ENCODE measurements at regions not wholly inside any gene's neighbourhood (a gene's known extent, or its start where the extent isn't known, plus 50 kb on each side); places are given as distances from the start of the nearest gene placed in this dataset.

GRCh38 chrX:2577844-2578466, 77.2 kb upstream of the DHRSX start:
- no peak for DNase-seq (ENCODE audit: extremely low read depth, low read depth)
- TF ChIP-seq, protein P1, sequence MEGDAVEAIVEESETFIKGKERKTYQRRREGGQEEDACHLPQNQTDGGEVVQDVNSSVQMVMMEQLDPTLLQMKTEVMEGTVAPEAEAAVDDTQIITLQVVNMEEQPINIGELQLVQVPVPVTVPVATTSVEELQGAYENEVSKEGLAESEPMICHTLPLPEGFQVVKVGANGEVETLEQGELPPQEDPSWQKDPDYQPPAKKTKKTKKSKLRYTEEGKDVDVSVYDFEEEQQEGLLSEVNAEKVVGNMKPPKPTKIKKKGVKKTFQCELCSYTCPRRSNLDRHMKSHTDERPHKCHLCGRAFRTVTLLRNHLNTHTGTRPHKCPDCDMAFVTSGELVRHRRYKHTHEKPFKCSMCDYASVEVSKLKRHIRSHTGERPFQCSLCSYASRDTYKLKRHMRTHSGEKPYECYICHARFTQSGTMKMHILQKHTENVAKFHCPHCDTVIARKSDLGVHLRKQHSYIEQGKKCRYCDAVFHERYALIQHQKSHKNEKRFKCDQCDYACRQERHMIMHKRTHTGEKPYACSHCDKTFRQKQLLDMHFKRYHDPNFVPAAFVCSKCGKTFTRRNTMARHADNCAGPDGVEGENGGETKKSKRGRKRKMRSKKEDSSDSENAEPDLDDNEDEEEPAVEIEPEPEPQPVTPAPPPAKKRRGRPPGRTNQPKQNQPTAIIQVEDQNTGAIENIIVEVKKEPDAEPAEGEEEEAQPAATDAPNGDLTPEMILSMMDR (IDR thresholded peaks at IDR 0.05; ENCODE audit: low read depth, low read length) = no peak

- TF ChIP-seq, protein P1 (IDR thresholded peaks at IDR 0.05; ENCODE audit: low read depth, low read length) = no peak
- no peak for DNase-seq (ENCODE audit: extremely low read depth, low read depth)
Measured at GRCh38 chrX:2576793-2577192, 76.0 kb upstream of the DHRSX start.

DNA sequence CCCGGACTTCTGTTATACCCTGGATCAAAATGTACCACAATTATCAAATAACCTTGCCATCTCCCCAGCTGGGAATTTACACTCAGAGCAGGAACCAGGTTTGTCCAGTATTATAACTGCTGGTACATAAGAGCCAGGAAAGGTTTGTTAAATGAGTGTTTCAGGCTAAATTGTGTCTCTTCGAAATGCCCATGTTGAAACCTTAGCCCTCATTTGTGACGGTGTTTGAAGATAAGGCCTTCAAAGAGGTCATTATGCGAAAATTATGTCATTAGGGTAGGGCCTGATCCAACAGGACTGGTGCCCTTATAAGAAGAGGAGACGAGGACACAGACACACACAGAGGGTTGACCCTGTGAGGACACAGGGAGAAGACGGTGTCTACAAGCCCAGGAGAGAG, 73.5 kb upstream of the DHRSX start:
- TF ChIP-seq, protein P1 (IDR thresholded peaks at IDR 0.05; ENCODE audit: low read depth, low read length) = no peak
- no peak for DNase-seq (ENCODE audit: extremely low read depth, low read depth)

DNA sequence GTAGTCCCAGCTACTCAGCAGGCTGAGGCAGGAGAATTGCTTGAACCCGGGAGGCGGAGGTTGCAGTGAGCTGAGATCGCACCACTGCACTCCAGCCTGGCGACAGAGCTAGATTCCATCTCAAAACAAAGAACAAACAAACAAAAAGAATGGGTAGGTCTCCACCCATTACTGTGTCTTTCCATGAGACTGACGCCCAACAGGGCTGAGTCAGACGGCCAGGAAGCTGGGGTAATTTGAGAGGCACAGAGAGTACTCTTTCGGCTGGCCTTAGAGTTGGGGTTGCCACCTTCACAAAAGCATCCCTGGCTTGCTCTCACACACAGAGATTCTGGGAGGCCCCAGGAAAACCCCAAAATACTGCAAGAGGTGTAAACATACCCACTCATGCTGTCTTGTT, 72.0 kb upstream of the DHRSX start:
- TF ChIP-seq, protein P1 (IDR thresholded peaks at IDR 0.05; ENCODE audit: low read depth, low read length) = no peak
- no peak for DNase-seq (ENCODE audit: extremely low read depth, low read depth)

- TF ChIP-seq, protein P1 (IDR thresholded peaks at IDR 0.05; ENCODE audit: low read depth, low read length) = no peak
- no peak for DNase-seq (ENCODE audit: extremely low read depth, low read depth)
Measured at GRCh38 chrX:2568125-2568524, 67.3 kb upstream of the DHRSX start.

- TF ChIP-seq, protein P1 (IDR thresholded peaks at IDR 0.05; ENCODE audit: low read depth, low read length) = no peak
- no peak for DNase-seq (ENCODE audit: extremely low read depth, low read depth)
Measured at GRCh38 chrX:2566055-2566454, 65.3 kb upstream of the DHRSX start.

- no peak for DNase-seq (ENCODE audit: extremely low read depth, low read depth)
- TF ChIP-seq, protein P1 (IDR thresholded peaks at IDR 0.05; ENCODE audit: low read depth, low read length) = no peak
Measured at GRCh38 chrX:2561456-2561855, 60.7 kb upstream of the DHRSX start.

Data from AG09319 (cell line).